HG03095 (cell line): ENCODE measurements at regions not wholly inside any gene's neighbourhood (a gene's known extent, or its start where the extent isn't known, plus 50 kb on each side); places are given as distances from the start of the nearest gene placed in this dataset.

Experiments
- ATAC-seq: cut with Tn5 transposase; IDR thresholded peaks from one replicate; pipeline ENCODE4 v1.9.1; 2021; ENCODE audit warnings: moderate library complexity; ENCODE audit not compliant: unreplicated experiment

GRCh38 chr9:80875947-80876346 is 813.4 kb downstream of the TLE1 start:
- no peak for ATAC-seq

- no peak for ATAC-seq
Observed at GRCh38 chr9:80874276-80874675, 815.1 kb downstream of the TLE1 start.

- ATAC-seq = no peak
Observed at GRCh38 chr9:80873861-80874260, 815.5 kb downstream of the TLE1 start.

GRCh38 chr9:80871596-80871995 is 817.8 kb downstream of the TLE1 start:
- ATAC-seq = no peak

GRCh38 chr9:80867731-80868130 is 821.6 kb downstream of the TLE1 start:
- ATAC-seq = no peak

GRCh38 chr9:80866576-80867227 is 822.6 kb downstream of the TLE1 start:
- no peak for ATAC-seq

- no peak for ATAC-seq
Observed at GRCh38 chr9:80866121-80866520, 823.2 kb downstream of the TLE1 start.

- no peak for ATAC-seq
Observed at GRCh38 chr9:80843028-80843427, 846.3 kb downstream of the TLE1 start.

GRCh38 chr9:80842389-80842788 is 847.0 kb downstream of the TLE1 start:
- no peak for ATAC-seq

GRCh38 chr9:80841888-80842287 is 847.5 kb downstream of the TLE1 start:
- ATAC-seq = no peak

GRCh38 chr9:80839821-80840675 is 849.3 kb downstream of the TLE1 start:
- no peak for ATAC-seq

- ATAC-seq = no peak
Observed at GRCh38 chr9:80836013-80836412, 853.3 kb downstream of the TLE1 start.

GRCh38 chr9:80831751-80832150 is 857.6 kb downstream of the TLE1 start:
- ATAC-seq = no peak

GRCh38 chr9:80811656-80812055 is 877.7 kb downstream of the TLE1 start:
- ATAC-seq = no peak

- no peak for ATAC-seq
Observed at GRCh38 chr9:80811003-80811402, 878.3 kb downstream of the TLE1 start.

GRCh38 chr9:80806671-80807070 is 882.7 kb downstream of the TLE1 start:
- no peak for ATAC-seq

- ATAC-seq = no peak
Observed at GRCh38 chr9:80804873-80805272, 884.5 kb downstream of the TLE1 start.

GRCh38 chr9:80797831-80798688 is 891.3 kb downstream of the TLE1 start:
- ATAC-seq = no peak

- ATAC-seq = no peak
Observed at GRCh38 chr9:80797101-80797829, 892.1 kb downstream of the TLE1 start.

- no peak for ATAC-seq
Observed at GRCh38 chr9:80796632-80797031, 892.7 kb downstream of the TLE1 start.

- no peak for ATAC-seq
Observed at GRCh38 chr9:80794197-80794596, 895.1 kb downstream of the TLE1 start.
